Activated B cell treated with CpG ODN at 0.5 μM for 24 hours (primary cell): ENCODE measurements at regions not wholly inside any gene's neighbourhood (a gene's known extent, or its start where the extent isn't known, plus 50 kb on each side); places are given as distances from the start of the nearest gene placed in this dataset.

ENCODE experiments used
- ATAC-seq: fragments of 200-7000 bp; cut with Tn5 transposase; one replicate; pipeline ENCODE4 v1.10.0; 2021; ENCODE audit warnings: low read depth, mild to moderate bottlenecking, moderate library complexity
- CTCF ChIA-PET: fragments of 350-600 bp; sonication (Branson Sonifier 250); formaldehyde crosslinking; loops from one replicate; lab custom pipeline; 2021; ENCODE audit warnings: antibody characterized with exemption; lab: Charles Lee
- POLR2A ChIA-PET: fragments of 350-600 bp; sonication (Branson Sonifier 250); formaldehyde crosslinking; loops from one replicate; lab custom pipeline; 2021; ENCODE audit warnings: antibody characterized with exemption; lab: Charles Lee
- DNase-seq: peaks from one replicate; pipeline ENCODE4 v3.0.0; 2022
- H3K27ac Mint-ChIP-seq: one replicate; pipeline ENCODE4 v1.8.0; 2020; ENCODE audit warnings: mixed read lengths
- H3K27me3 Mint-ChIP-seq: one replicate; pipeline ENCODE4 v1.8.0; 2021; ENCODE audit warnings: mixed read lengths
- H3K36me3 Mint-ChIP-seq: one replicate; pipeline ENCODE4 v1.8.0; 2021; ENCODE audit warnings: low read depth, mixed read lengths
- H3K4me1 Mint-ChIP-seq: one replicate; pipeline ENCODE4 v1.8.0; 2021; ENCODE audit warnings: mixed read lengths
- H3K4me3 Mint-ChIP-seq: one replicate; pipeline ENCODE4 v1.8.0; 2020; ENCODE audit warnings: mild to moderate bottlenecking, mixed read lengths
- H3K9me3 Mint-ChIP-seq: one replicate; pipeline ENCODE4 v1.8.0; 2020; ENCODE audit warnings: mixed read lengths
- CTCF ChIP-seq: fragments of 200-600 bp; IDR thresholded peaks from one replicate; pipeline ENCODE4 v1.8.0; 2022; ENCODE audit warnings: antibody characterized with exemption, mild to moderate bottlenecking
- intact Hi-C: fragments of 100-400 bp; cut with micrococcal nuclease; formaldehyde crosslinking; loops from one replicate; pipeline ENCODE4 v1.15.1; 2024

- Mint-ChIP-seq H3K9me3 (peaks cover 8% of the 10 kb centered on the region), H3K4me1 (no peaks in the 10 kb centered on the region), H3K4me3 (no peak overlapping the region), H3K27me3 (no peaks in the 10 kb centered on the region), H3K27ac (no peak overlapping the region), H3K36me3 (no peaks in the 10 kb centered on the region)
- ChIA-PET POLR2A (no interaction called here), CTCF (no interaction called here)
- intact Hi-C loops: no loop called here
- ATAC-seq: no peak
- TF ChIP-seq CTCF: no peak
- no peak for DNase-seq
Observed at GRCh38 chr13:61810065-61810464, 394.4 kb upstream of the PCDH20 start.

GRCh38 chr13:61797397-61797796 is 381.7 kb upstream of the PCDH20 start:
- no peaks in the 10 kb centered on the region for H3K27me3 Mint-ChIP-seq
- no peak for ATAC-seq

GRCh38 chr13:61795580-61795979 is 379.9 kb upstream of the PCDH20 start:
- Mint-ChIP-seq H3K9me3 (no peaks in the 10 kb centered on the region), H3K36me3 (no peaks in the 10 kb centered on the region), H3K4me1 (no peaks in the 10 kb centered on the region), H3K27me3 (no peaks in the 10 kb centered on the region), H3K27ac (no peak overlapping the region), H3K4me3 (no peak overlapping the region)
- POLR2A ChIA-PET: no interaction called here
- TF ChIP-seq CTCF: no peak
- no peak for ATAC-seq
- CTCF ChIA-PET: no interaction called here
- intact Hi-C loops: no loop called here
- no peak for DNase-seq

More at GRCh38 chr13:61797397-61797796, 381.7 kb upstream of the PCDH20 start:
- no peak for DNase-seq
- Mint-ChIP-seq H3K4me1 (no peaks in the 10 kb centered on the region), H3K9me3 (no peaks in the 10 kb centered on the region), H3K36me3 (no peaks in the 10 kb centered on the region), H3K27ac (no peak overlapping the region), H3K4me3 (no peak overlapping the region)
- CTCF ChIA-PET: no interaction called here
- TF ChIP-seq CTCF: no peak
- POLR2A ChIA-PET: no interaction called here
- intact Hi-C loops: no loop called here

GRCh38 chr13:61779456-61779855 is 363.8 kb upstream of the PCDH20 start:
- intact Hi-C loops: no loop called here
- Mint-ChIP-seq H3K27ac (no peak overlapping the region), H3K9me3 (peaks cover 2% of the 10 kb centered on the region), H3K36me3 (no peaks in the 10 kb centered on the region), H3K4me1 (no peaks in the 10 kb centered on the region), H3K27me3 (no peaks in the 10 kb centered on the region), H3K4me3 (no peak overlapping the region)
- ATAC-seq (no peak), DNase-seq (no peak)
- ChIA-PET CTCF (no interaction called here), POLR2A (no interaction called here)
- no peak for TF ChIP-seq CTCF

GRCh38 chr13:61778531-61778930 is 362.9 kb upstream of the PCDH20 start:
- Mint-ChIP-seq H3K9me3 (peaks cover 2% of the 10 kb centered on the region), H3K27ac (no peak overlapping the region), H3K4me3 (no peak overlapping the region), H3K36me3 (no peaks in the 10 kb centered on the region), H3K27me3 (no peaks in the 10 kb centered on the region), H3K4me1 (no peaks in the 10 kb centered on the region)
- ATAC-seq: no peak
- intact Hi-C loops: no loop called here
- TF ChIP-seq CTCF: no peak
- POLR2A ChIA-PET: no interaction called here
- CTCF ChIA-PET: no interaction called here
- no peak for DNase-seq
